H1 (cell line): ENCODE measurements at regions not wholly inside any gene's neighbourhood (a gene's known extent, or its start where the extent isn't known, plus 50 kb on each side); places are given as distances from the start of the nearest gene placed in this dataset.

ENCODE experiments used
- CTCF ChIA-PET: fragments of 300-600 bp; sonication (Branson Sonifier 250); formaldehyde crosslinking; loops from one replicate; lab custom pipeline; 2021; ENCODE audit not compliant: partially characterized antibody; lab: Charles Lee
- POLR2A ChIA-PET: fragments of 300-600 bp; sonication (Branson Sonifier 250); formaldehyde crosslinking; loops from one replicate; lab custom pipeline; 2021; ENCODE audit warnings: inconsistent platforms; ENCODE audit not compliant: partially characterized antibody; lab: Charles Lee
- DNase-seq, 2 experiments: peaks; one replicate each; pipeline versions ENCODE4 v3.0.0 to v3.0.0-alpha.2; 2010 to 2022; ENCODE audit warnings: low spot score in 2 of 2, low read depth in 1 of 2, mixed read lengths in 1 of 2
- FAIRE-seq: peaks from 2 replicates; lab custom pipeline; 2011; peaks lifted over from hg19 to GRCh38; lab: Jason Lieb, UNC
- H2AFZ ChIP-seq: 2 replicates; pipeline ENCODE4 v1.8.1; 2012; ENCODE audit warnings: low read length, inconsistent platforms
- H2AK5ac ChIP-seq: 2 replicates; pipeline ENCODE4 v1.6.1; 2013; ENCODE audit warnings: low read depth, low read length
- H2BK120ac ChIP-seq: replicated peaks from 2 replicates; pipeline ENCODE3; 2013; ENCODE audit warnings: low read depth, low read length, inconsistent platforms
- H2BK12ac ChIP-seq: 2 replicates; pipeline ENCODE4 v1.6.1; 2013; ENCODE audit warnings: low read depth, low read length
- H2BK15ac ChIP-seq: 2 replicates; pipeline ENCODE4 v1.6.1; 2013; ENCODE audit warnings: low read length
- H2BK20ac ChIP-seq: 2 replicates; pipeline ENCODE4 v1.6.1; 2013; ENCODE audit warnings: low read length
- H2BK5ac ChIP-seq: 2 replicates; pipeline ENCODE4 v1.6.1; 2013; ENCODE audit warnings: low read depth, low read length
- H3K14ac ChIP-seq: 2 replicates; pipeline ENCODE4 v1.6.1; 2013; ENCODE audit warnings: inconsistent platforms; ENCODE audit not compliant: insufficient read length
- H3K18ac ChIP-seq: 2 replicates; pipeline ENCODE4 v1.6.1; 2013; ENCODE audit warnings: low read length; ENCODE audit errors: extremely low read depth
- H3K23ac ChIP-seq: 2 replicates; pipeline ENCODE4 v1.6.1; 2013; ENCODE audit warnings: inconsistent platforms; ENCODE audit not compliant: insufficient read length
- H3K23me2 ChIP-seq: 2 replicates; pipeline ENCODE4 v1.6.1; 2013; ENCODE audit warnings: low read depth, low read length
- H3K27ac ChIP-seq: 2 replicates; pipeline ENCODE4 v1.6.1; 2011; ENCODE audit warnings: low read depth, low read length, inconsistent platforms
- H3K27me3 ChIP-seq, 4 experiments: replicated peaks in 1 of 4; 1 replicate in 1 of 4; 2 replicates in 3 of 4; pipeline versions ENCODE4 v1.6.1 to v1.8.1; 2011 to 2013; ENCODE audit warnings: low read length in 3 of 4, mild to moderate bottlenecking in 3 of 4, inconsistent platforms in 2 of 4, mixed read lengths in 2 of 4, moderate library complexity in 1 of 4; ENCODE audit not compliant: control insufficient read depth in 3 of 4, insufficient read depth in 3 of 4; ENCODE audit errors: extremely low read depth in 1 of 4
- H3K36me3 ChIP-seq, 4 experiments: 2 replicates each; pipeline versions ENCODE4 v1.6.1 to v1.8.1; 2011 to 2013; ENCODE audit warnings: mild to moderate bottlenecking in 4 of 4, low read length in 3 of 4, moderate library complexity in 2 of 4, control low read depth in 1 of 4, inconsistent platforms in 1 of 4; ENCODE audit not compliant: insufficient read depth in 4 of 4, control insufficient read depth in 2 of 4
- H3K4ac ChIP-seq: replicated peaks from 2 replicates; pipeline ENCODE3; 2013; ENCODE audit warnings: low read length, low read depth, mixed read lengths, inconsistent platforms; ENCODE audit not compliant: insufficient read length
- H3K4me1 ChIP-seq, 4 experiments: replicated peaks in 1 of 4; 1 replicate in 1 of 4; 2 replicates in 3 of 4; pipeline versions ENCODE4 v1.6.1 to v1.8.1; 2011 to 2013; ENCODE audit warnings: low read length in 3 of 4, inconsistent platforms in 2 of 4, mixed read lengths in 1 of 4; ENCODE audit not compliant: insufficient read depth in 4 of 4, control insufficient read depth in 3 of 4
- H3K4me2 ChIP-seq, 2 experiments: 2 replicates each; pipeline versions ENCODE4 v1.6.1 to v1.8.1; 2011 to 2013; ENCODE audit warnings: low read depth in 2 of 2, low read length in 2 of 2, control low read depth in 1 of 2, inconsistent platforms in 1 of 2, mild to moderate bottlenecking in 1 of 2; ENCODE audit not compliant: insufficient read depth in 1 of 2
- H3K4me3 ChIP-seq, 4 experiments: fragments of 200-600, 300-600 bp in 1 of 4; sonication (generic), shearing (Covaris generic), sonication (Bioruptor Twin) in 1 of 4; 2 replicates each; pipeline versions ENCODE4 v1.5.1 to v1.8.1; 2011 to 2016; ENCODE audit warnings: low read length in 4 of 4, low read depth in 3 of 4, control low read depth in 2 of 4, inconsistent platforms in 2 of 4, mild to moderate bottlenecking in 2 of 4, mixed read lengths in 1 of 4, moderate library complexity in 1 of 4; ENCODE audit not compliant: insufficient read depth in 2 of 4; ENCODE audit errors: extremely low read depth in 1 of 4
- H3K56ac ChIP-seq: replicated peaks from 2 replicates; pipeline ENCODE3; 2013; ENCODE audit warnings: low read depth, mild to moderate bottlenecking, mixed read lengths, low read length, inconsistent platforms; ENCODE audit not compliant: insufficient read length
- H3K79me1 ChIP-seq: 2 replicates; pipeline ENCODE4 v1.6.1; 2013; ENCODE audit warnings: low read depth, low read length, control low read depth
- H3K79me2 ChIP-seq, 2 experiments: 2 replicates each; pipeline versions ENCODE4 v1.6.1 to v1.8.1; 2012 to 2013; ENCODE audit warnings: low read length in 2 of 2, mild to moderate bottlenecking in 2 of 2, inconsistent platforms in 1 of 2; ENCODE audit not compliant: insufficient read depth in 2 of 2, control insufficient read depth in 1 of 2
- H3K9ac ChIP-seq, 4 experiments: replicated peaks in 1 of 4; 1 replicate in 1 of 4; 2 replicates in 3 of 4; pipeline versions ENCODE4 v1.6.1 to v1.8.1; 2011 to 2013; ENCODE audit warnings: low read depth in 3 of 4, low read length in 3 of 4, control low read depth in 2 of 4, mild to moderate bottlenecking in 2 of 4, moderate library complexity in 2 of 4, inconsistent platforms in 1 of 4; ENCODE audit errors: extremely low read depth in 1 of 4
- H3K9me3 ChIP-seq, 2 experiments: 2 replicates each; pipeline versions ENCODE4 v1.6.1 to v1.8.1; 2012 to 2013; ENCODE audit warnings: mild to moderate bottlenecking in 2 of 2, moderate library complexity in 2 of 2, control low read depth in 1 of 2, inconsistent platforms in 1 of 2, low read depth in 1 of 2, low read length in 1 of 2, mixed read lengths in 1 of 2; ENCODE audit not compliant: insufficient read depth in 2 of 2
- H4K20me1 ChIP-seq, 2 experiments: replicated peaks in 1 of 2; 2 replicates each; pipeline versions ENCODE3 to v1.8.1; 2011 to 2013; ENCODE audit warnings: inconsistent platforms in 2 of 2, low read length in 2 of 2, mild to moderate bottlenecking in 1 of 2; ENCODE audit not compliant: insufficient read depth in 2 of 2, control insufficient read depth in 1 of 2
- H4K5ac ChIP-seq: 2 replicates; pipeline ENCODE4 v1.6.1; 2013; ENCODE audit warnings: low read length, low read depth, mixed read lengths, inconsistent platforms; ENCODE audit not compliant: insufficient read length
- H4K8ac ChIP-seq: 2 replicates; pipeline ENCODE4 v1.8.0; 2013; ENCODE audit warnings: mild to moderate bottlenecking, moderate library complexity, low read length, inconsistent platforms; ENCODE audit not compliant: insufficient read depth; ENCODE audit errors: extremely low read depth
- H4K91ac ChIP-seq: replicated peaks from 2 replicates; pipeline ENCODE3; 2013; ENCODE audit warnings: low read length, mixed read lengths, inconsistent platforms; ENCODE audit not compliant: insufficient read length
- EP300 ChIP-seq, 2 experiments: IDR thresholded peaks; 1 replicate in 1 of 2; 2 replicates in 1 of 2; pipeline ENCODE4 v1.6.1; 2011 to 2012; ENCODE audit warnings: low read depth in 2 of 2, low read length in 2 of 2, mild to moderate bottlenecking in 2 of 2, borderline replicate concordance in 1 of 2, inconsistent platforms in 1 of 2, moderate library complexity in 1 of 2
- HDAC6 ChIP-seq: IDR thresholded peaks from one replicate; pipeline ENCODE4 v1.7.1; 2012; ENCODE audit warnings: low read depth, mild to moderate bottlenecking, inconsistent platforms, low read length, moderate library complexity
- JUND ChIP-seq: IDR thresholded peaks from 2 replicates; pipeline ENCODE4 v1.6.1; 2011; ENCODE audit warnings: mild to moderate bottlenecking, improper control_type of control experiment, low read length
- MAFK ChIP-seq: IDR thresholded peaks from 2 replicates; pipeline ENCODE4 v1.6.1; 2012; ENCODE audit warnings: low read depth, mild to moderate bottlenecking, improper control_type of control experiment, low read length
- NRF1 ChIP-seq: IDR thresholded peaks from 2 replicates; pipeline ENCODE4 v1.6.1; 2011; ENCODE audit warnings: mild to moderate bottlenecking, low read depth, low read length, improper control_type of control experiment
- RAD21 ChIP-seq, 2 experiments: IDR thresholded peaks in 1 of 2; conservative IDR thresholded peaks in 1 of 2; 2 replicates each; pipeline ENCODE4 v1.6.1; 2011; ENCODE audit warnings: low read depth in 2 of 2, low read length in 2 of 2, improper control_type of control experiment in 1 of 2, inconsistent platforms in 1 of 2, mild to moderate bottlenecking in 1 of 2, moderate library complexity in 1 of 2
- SIRT6 ChIP-seq: IDR thresholded peaks from one replicate; pipeline ENCODE4 v1.7.1; 2012; ENCODE audit warnings: low read length, inconsistent platforms
- SUZ12 ChIP-seq: fragments of 200-600 bp; sonication (generic); IDR thresholded peaks from 2 replicates; pipeline ENCODE4 v1.6.1; 2012; ENCODE audit warnings: mild to moderate bottlenecking, inconsistent platforms, low read length, moderate library complexity, mixed read lengths
- WGBS, 2 experiments: shearing (Covaris generic) in 1 of 2; methylation state at CpG; one replicate each; pipeline versions ENCODE4 v1.1.6 to v1.1.7; 2013 to 2015; ENCODE audit warnings: low lambda C conversion rate in 2 of 2, mixed read lengths in 2 of 2, inconsistent platforms in 1 of 2, low coverage in 1 of 2, missing lambda C conversion rate in 1 of 2; ENCODE audit not compliant: insufficient replicate concordance in 2 of 2, insufficient coverage in 1 of 2, insufficient read length in 1 of 2; ENCODE audit errors: extremely low coverage in 1 of 2, missing lambda C conversion rate in 1 of 2; 5-methylcytosine and 5-hydroxymethylcytosine counted together
- TF ChIP-seq, protein P1 (sequence below): IDR thresholded peaks from 2 replicates; pipeline ENCODE4 v1.6.1; 2011; ENCODE audit warnings: low read depth, mild to moderate bottlenecking, low read length; ENCODE audit not compliant: insufficient read depth
- TF ChIP-seq, protein P2 (sequence below): IDR thresholded peaks from 2 replicates; pipeline ENCODE4 v1.6.1; 2012; ENCODE audit warnings: inconsistent platforms
- TF ChIP-seq, protein P3 (sequence below), 3 experiments: IDR thresholded peaks; 1 replicate in 2 of 3; 2 replicates in 1 of 3; pipeline versions ENCODE4 v1.5.1 to v1.6.1; 2011; ENCODE audit warnings: low read length in 3 of 3, mild to moderate bottlenecking in 3 of 3, inconsistent platforms in 2 of 3, low read depth in 1 of 3, moderate library complexity in 1 of 3; ENCODE audit not compliant: insufficient read depth in 1 of 3; ENCODE audit errors: control extremely low read depth in 1 of 3

DNA sequence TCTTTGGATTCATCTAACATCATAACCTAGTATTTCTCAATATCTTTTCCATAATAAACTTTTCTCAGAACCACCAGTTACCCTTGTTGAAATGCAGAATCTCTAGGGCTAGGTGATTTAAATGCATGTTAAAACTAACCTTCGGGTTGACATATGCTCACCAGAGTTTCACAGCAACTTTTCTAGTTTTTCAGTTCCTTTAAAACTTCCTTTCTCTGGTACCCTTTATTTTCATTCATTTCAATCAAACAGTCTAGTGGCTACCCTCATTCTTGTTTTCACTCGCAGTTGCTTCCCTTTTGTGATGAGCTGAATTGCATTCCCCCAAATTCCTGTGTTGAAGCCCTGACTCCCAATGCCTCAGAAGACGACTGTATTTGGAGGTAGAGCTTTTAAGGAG, 712.8 kb upstream of the CHRM3 start:
- H3K14ac ChIP-seq, result no peak overlapping the region
- H3K79me2 ChIP-seq, result no peaks in the 10 kb centered on the region
- H2BK12ac ChIP-seq, result no peak overlapping the region
- no peak overlapping the region for H3K23ac ChIP-seq
- no peaks in the 10 kb centered on the region for H3K23me2 ChIP-seq
- H3K4me3 ChIP-seq, result no peak overlapping the region
- FAIRE-seq, result no peak
- H3K56ac ChIP-seq, result no peak overlapping the region
- H3K27ac ChIP-seq, result no peak overlapping the region
- no peak overlapping the region for H2BK5ac ChIP-seq
- ChIA-PET CTCF (no interaction called here), POLR2A (no interaction called here)
- H4K8ac ChIP-seq, result no peak overlapping the region
- no peak overlapping the region for H2BK120ac ChIP-seq
- H2BK15ac ChIP-seq, result no peak overlapping the region
- no peak overlapping the region for H3K9ac ChIP-seq
- H3K9me3 ChIP-seq, result no peaks in the 10 kb centered on the region
- DNase-seq, result no peak
- H2BK20ac ChIP-seq, result no peak overlapping the region
- no peak overlapping the region for H2AK5ac ChIP-seq
- H3K4ac ChIP-seq, result no peak overlapping the region
- no peak overlapping the region for H3K18ac ChIP-seq
- no peak overlapping the region for H4K5ac ChIP-seq
- H4K20me1 ChIP-seq, result no peaks in the 10 kb centered on the region
- no peak overlapping the region for H3K4me2 ChIP-seq
- H3K27me3 ChIP-seq, result peaks cover 0 to 1% (median 0%) of the 10 kb centered on the region in 4 experiments; a peak in 1 of 7 replicates
- H3K4me1 ChIP-seq, result no peaks in the 10 kb centered on the region
- 86% methylated on average over 3 of the region's 3 CpGs; no CpG with 5 or more reads in 1 of the 2 experiments for WGBS, 2 experiments
- H4K91ac ChIP-seq, result no peak overlapping the region
- H3K36me3 ChIP-seq, result no peaks in the 10 kb centered on the region
- H2AFZ ChIP-seq, result no peak overlapping the region
- no peaks in the 10 kb centered on the region for H3K79me1 ChIP-seq
- TF ChIP-seq SIRT6 (no peak), JUND (no peak), EP300 (IDR thresholded peaks at IDR 0.05; ENCODE audit: borderline replicate concordance in 1 of 2, low read depth in 2 of 2, low read length in 2 of 2) (no peak), RAD21 (IDR thresholded peaks at IDR 0.05 in 1 of 2, conservative IDR thresholded peaks at IDR 0.05 in 1 of 2; ENCODE audit: low read depth in 2 of 2, low read length in 2 of 2) (no peak), MAFK (no peak), SUZ12 (no peak), HDAC6 (no peak), NRF1 (no peak)
- TF ChIP-seq, protein P1, sequence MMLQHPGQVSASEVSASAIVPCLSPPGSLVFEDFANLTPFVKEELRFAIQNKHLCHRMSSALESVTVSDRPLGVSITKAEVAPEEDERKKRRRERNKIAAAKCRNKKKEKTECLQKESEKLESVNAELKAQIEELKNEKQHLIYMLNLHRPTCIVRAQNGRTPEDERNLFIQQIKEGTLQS, result no peak
- TF ChIP-seq, protein P2, sequence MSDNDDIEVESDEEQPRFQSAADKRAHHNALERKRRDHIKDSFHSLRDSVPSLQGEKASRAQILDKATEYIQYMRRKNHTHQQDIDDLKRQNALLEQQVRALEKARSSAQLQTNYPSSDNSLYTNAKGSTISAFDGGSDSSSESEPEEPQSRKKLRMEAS, result no peak
- TF ChIP-seq, protein P3, sequence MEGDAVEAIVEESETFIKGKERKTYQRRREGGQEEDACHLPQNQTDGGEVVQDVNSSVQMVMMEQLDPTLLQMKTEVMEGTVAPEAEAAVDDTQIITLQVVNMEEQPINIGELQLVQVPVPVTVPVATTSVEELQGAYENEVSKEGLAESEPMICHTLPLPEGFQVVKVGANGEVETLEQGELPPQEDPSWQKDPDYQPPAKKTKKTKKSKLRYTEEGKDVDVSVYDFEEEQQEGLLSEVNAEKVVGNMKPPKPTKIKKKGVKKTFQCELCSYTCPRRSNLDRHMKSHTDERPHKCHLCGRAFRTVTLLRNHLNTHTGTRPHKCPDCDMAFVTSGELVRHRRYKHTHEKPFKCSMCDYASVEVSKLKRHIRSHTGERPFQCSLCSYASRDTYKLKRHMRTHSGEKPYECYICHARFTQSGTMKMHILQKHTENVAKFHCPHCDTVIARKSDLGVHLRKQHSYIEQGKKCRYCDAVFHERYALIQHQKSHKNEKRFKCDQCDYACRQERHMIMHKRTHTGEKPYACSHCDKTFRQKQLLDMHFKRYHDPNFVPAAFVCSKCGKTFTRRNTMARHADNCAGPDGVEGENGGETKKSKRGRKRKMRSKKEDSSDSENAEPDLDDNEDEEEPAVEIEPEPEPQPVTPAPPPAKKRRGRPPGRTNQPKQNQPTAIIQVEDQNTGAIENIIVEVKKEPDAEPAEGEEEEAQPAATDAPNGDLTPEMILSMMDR (IDR thresholded peaks at IDR 0.05; ENCODE audit: control extremely low read depth in 1 of 3, insufficient read depth in 1 of 3, low read depth in 1 of 3, low read length in 3 of 3), result no peak
